ENCODE measurements at regions not wholly inside any gene's neighbourhood (a gene's known extent, or its start where the extent isn't known, plus 50 kb on each side); places are given as distances from the start of the nearest gene placed in this dataset.

DNA sequence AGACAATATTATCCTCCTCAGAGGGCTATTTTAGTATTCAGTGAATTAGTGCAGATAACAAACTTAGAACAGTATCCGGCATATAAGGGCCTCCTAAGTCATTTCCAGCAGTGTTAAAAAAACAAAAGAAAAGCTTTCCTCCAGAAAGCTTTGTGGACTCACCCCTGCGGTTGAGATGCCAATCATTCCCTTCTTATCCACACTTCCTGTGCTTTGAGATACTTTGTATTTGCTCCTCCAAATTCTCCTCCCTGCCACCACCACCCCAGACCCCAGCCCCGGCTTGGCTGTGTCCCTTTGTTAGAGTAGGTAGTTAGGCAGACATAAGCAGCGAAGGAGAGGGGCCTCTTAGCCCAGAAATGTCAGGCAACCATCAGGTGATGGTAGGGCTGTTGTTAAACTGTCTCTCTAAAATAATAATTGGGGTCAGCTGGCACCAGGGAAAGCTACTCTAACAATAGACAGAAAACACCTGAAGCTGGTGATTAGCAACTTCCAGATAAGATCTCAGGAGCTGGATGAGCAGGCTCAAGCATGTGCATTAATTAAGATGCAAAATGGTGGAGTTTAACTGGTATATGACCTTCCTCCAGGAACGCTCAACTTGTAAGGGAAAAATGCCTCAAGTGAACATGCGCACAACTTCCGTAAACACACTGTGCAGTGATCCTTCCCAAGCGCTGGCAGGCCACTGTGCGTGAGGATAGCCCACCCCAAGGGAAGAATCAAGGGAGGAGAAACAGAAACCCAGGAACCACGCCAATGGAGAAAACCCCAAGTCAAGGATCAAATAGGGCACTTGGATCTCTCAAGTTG lies 152.1 kb upstream of the EEA1 start:
- peaks cover 0 to 8% (median 0%) of the 10 kb centered on the region in 9 donors for H3K4me1 ChIP-seq
- no peaks in the 10 kb centered on the region for H3K36me3 ChIP-seq
- DNase-seq: no peak
- H3K27me3 ChIP-seq: no peaks in the 10 kb centered on the region
- peaks cover 0 to 6% (median 3%) of the 10 kb centered on the region in 11 donors for H3K9me3 ChIP-seq
- 79 to 86% methylated on average over 10 of the region's 10 CpGs for WGBS, 2 donors
- no peak overlapping the region for H3K4me3 ChIP-seq
- intact Hi-C loops (cut with DNase I): no loop called here
- TF ChIP-seq, protein P1, sequence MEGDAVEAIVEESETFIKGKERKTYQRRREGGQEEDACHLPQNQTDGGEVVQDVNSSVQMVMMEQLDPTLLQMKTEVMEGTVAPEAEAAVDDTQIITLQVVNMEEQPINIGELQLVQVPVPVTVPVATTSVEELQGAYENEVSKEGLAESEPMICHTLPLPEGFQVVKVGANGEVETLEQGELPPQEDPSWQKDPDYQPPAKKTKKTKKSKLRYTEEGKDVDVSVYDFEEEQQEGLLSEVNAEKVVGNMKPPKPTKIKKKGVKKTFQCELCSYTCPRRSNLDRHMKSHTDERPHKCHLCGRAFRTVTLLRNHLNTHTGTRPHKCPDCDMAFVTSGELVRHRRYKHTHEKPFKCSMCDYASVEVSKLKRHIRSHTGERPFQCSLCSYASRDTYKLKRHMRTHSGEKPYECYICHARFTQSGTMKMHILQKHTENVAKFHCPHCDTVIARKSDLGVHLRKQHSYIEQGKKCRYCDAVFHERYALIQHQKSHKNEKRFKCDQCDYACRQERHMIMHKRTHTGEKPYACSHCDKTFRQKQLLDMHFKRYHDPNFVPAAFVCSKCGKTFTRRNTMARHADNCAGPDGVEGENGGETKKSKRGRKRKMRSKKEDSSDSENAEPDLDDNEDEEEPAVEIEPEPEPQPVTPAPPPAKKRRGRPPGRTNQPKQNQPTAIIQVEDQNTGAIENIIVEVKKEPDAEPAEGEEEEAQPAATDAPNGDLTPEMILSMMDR (IDR thresholded peaks at IDR 0.05): no peak
- H3K27ac ChIP-seq: no peak overlapping the region
- no peak for ATAC-seq

DNA sequence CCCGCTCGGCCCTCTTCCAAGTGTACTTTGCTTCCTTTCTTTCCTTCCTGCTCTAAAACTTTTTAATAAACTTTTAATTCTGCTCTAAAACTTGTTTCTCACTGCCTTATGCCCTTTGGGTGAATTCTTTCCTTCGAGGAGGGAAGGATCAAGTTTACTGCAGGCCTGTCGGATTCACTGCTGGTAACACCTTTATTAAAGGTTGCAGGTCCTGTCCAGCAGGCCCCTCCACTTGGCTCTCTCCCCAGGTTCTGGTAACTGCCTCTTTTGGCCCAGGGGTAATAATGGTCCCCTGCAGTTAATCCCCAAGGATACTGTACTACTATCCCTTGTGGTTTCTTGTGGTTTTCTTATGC lies 152.7 kb upstream of the EEA1 start:
- H3K4me1 ChIP-seq: peaks cover 0 to 8% (median 0%) of the 10 kb centered on the region in 9 donors
- peaks cover 0 to 11% (median 7%) of the 10 kb centered on the region in 11 donors for H3K9me3 ChIP-seq
- H3K27ac ChIP-seq: no peak overlapping the region
- intact Hi-C loops (cut with DNase I): no loop called here
- H3K36me3 ChIP-seq: no peaks in the 10 kb centered on the region
- TF ChIP-seq, protein P1 (IDR thresholded peaks at IDR 0.05): no peak
- H3K27me3 ChIP-seq: no peaks in the 10 kb centered on the region
- ATAC-seq (no peak), DNase-seq (no peak)
- 96% methylated on average over 4 of the region's 4 CpGs for WGBS, 2 donors
- no peak overlapping the region for H3K4me3 ChIP-seq

DNA sequence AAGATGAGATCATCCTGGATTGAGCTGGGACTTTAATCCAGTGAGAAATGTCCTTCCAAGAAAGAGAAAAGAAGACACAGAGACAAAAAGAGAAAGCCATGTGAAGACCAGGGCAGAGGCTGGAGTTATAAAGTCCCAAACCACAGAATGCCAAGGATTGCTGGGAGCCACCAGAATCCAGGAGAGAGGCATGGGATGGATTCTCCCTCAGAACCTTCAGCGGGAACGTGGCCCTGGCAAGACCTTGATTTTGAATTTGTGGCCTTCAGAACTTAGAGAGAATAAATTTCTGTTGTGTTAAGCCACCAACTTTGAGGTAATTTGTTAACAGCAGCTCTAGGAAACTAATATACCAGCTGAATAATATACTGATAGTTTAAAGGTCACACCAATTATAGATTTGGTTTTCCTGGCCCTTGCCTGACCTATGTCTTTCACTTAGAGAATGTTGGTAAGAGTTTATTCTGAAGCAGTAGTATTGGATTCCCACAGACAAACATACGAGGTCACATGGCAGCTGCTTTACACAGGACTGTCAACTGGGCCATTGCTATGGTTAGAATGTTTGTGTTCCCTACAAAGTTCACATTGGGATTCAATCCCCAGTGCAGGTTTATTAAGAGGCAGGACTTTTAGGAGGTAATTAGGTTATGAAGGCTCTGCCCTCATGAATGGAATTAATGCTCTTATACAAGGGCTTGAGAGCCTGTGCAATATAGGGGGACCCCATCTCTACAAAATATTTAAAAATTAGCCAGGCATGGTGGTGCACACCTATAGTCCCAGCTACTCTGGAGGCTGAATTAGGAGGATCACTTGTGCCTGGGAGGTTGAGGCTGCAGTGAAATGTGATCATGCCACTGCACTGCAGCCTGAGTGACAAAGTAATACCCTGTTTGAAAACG lies 156.5 kb upstream of the EEA1 start:
- DNase-seq: no peak
- 92 to 96% methylated on average over 4 of the region's 4 CpGs for WGBS, 2 donors
- Histone ChIP-seq H3K27me3 (no peaks in the 10 kb centered on the region), H3K36me3 (no peaks in the 10 kb centered on the region), H3K4me1 (peaks cover 0 to 6% (median 0%) of the 10 kb centered on the region in 9 donors), H3K27ac (no peak overlapping the region), H3K9me3 (peaks cover 0 to 12% (median 7%) of the 10 kb centered on the region in 11 donors), H3K4me3 (no peak overlapping the region)
- TF ChIP-seq, protein P1 (IDR thresholded peaks at IDR 0.05): no peak
- intact Hi-C loops (cut with DNase I): no loop called here
- no peak for ATAC-seq

DNA sequence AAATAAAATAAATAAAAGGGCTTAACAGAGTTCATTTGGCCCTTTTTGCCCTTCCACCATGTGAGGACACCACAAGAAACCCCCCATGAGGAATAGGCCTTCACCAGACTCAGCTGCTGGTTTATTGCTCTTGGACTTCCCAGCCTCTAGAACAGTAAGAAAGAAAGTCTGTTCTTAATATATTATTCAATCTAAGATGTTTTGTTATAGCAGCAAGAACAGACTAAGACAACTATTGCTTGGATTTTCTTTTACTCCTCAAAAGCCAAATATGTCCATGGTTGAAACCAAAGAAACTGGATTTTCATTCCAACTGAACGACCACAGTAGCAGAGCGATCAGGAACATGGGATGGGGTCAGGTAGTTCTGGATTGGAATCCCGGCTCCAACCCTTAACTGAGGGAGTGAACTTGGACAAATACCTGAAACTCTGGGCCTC lies 157.2 kb upstream of the EEA1 start:
- no peak overlapping the region for H3K4me3 ChIP-seq
- no peaks in the 10 kb centered on the region for H3K27me3 ChIP-seq
- peaks cover 0 to 12% (median 7%) of the 10 kb centered on the region in 11 donors for H3K9me3 ChIP-seq
- no peak for DNase-seq
- 99 to 100% methylated on average over 3 of the region's 3 CpGs for WGBS, 2 donors
- H3K27ac ChIP-seq: no peak overlapping the region
- intact Hi-C loops (cut with DNase I): no loop called here
- ATAC-seq: no peak
- TF ChIP-seq, protein P1 (IDR thresholded peaks at IDR 0.05): no peak
- no peaks in the 10 kb centered on the region for H3K36me3 ChIP-seq
- peaks cover 0 to 7% (median 0%) of the 10 kb centered on the region in 9 donors for H3K4me1 ChIP-seq

All from heart right ventricle (tissue), 16 donors.